HG03354 (cell line): ENCODE measurements at regions not wholly inside any gene's neighbourhood (a gene's known extent, or its start where the extent isn't known, plus 50 kb on each side); places are given as distances from the start of the nearest gene placed in this dataset.
"Not testable (repeated sequence)": the region's sequence is repeated elsewhere in the genome, so short reads cannot be mapped to it uniquely, and the experiment has no call there.

Source experiments
- ATAC-seq: cut with Tn5 transposase; IDR thresholded peaks from one replicate; pipeline ENCODE4 v1.9.1; 2021; ENCODE audit warnings: mild to moderate bottlenecking; ENCODE audit not compliant: unreplicated experiment, poor library complexity, severe bottlenecking

DNA sequence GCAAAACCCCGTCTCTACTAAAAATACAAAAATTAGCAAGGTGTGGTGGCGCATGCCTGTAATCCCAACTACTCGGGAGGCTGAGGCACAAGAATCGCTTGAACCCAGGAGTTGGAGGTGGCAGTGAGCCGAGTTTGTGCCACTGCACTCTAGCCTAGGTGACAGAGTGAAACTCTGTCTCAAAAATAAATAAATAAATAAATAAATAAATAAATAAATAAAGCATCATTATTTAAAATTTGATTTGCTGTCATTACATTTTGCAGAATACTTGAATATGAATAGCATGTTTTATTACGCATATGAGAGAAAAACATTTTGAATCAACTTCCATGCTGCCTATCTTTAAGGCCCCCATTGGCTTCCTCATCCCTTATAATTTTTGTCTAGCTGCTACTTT is 53.4 kb upstream of the MED14 start:
- ATAC-seq: not testable (repeated sequence)

DNA sequence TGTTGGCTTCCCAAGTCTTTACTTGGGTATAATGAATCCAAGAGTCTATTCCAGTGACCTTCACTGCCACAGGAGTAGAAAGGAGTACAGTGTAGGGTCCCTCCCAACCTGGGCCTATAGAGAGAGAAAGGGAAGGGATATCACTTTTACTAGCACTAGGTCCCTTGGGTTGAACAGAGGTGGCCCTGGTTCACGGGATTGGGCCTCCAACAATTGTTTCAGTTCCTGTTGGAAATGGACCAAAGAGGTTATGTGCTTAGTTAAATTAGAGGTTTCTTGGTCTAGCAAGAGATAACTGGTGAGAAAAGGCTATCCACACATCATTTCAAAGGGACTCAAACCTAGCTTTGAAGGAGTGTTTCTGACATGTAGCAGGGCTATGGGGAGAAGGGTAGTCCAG is 57.1 kb upstream of the MED14 start:
- ATAC-seq: no peak

DNA sequence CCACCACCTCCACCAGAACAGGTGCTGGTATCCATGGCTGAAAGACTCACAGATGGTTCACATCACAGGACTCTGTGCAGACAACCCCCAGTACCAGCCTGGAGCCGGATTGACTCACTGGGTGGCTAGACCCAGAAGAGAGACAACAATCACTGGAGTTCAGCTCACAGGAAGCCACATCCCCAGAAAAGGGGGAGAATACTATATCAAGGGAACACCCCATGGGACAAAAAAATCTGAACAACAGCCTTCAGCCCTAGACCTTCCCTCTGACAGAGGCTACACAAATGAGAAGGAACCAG is 59.4 kb upstream of the MED14 start:
- not testable (repeated sequence) for ATAC-seq

DNA sequence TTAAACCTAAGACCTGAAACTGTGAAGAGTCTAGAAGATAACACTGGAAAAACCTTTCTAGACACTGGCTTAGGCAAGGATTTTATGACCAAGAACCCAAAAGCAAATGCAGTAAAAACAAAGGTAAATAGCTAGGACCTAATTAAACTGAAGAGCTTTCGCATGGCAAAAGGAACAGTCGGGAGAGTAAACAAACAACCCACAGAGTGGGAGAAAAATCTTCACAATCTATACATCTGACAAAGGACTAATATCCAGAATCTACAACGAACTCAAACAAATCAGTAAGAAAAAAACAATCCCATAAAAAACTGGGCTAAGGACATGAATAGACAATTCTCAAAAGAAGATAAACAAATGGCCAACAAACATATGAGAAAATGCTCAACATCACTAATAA is 64.4 kb upstream of the MED14 start:
- ATAC-seq: not testable (repeated sequence)

DNA sequence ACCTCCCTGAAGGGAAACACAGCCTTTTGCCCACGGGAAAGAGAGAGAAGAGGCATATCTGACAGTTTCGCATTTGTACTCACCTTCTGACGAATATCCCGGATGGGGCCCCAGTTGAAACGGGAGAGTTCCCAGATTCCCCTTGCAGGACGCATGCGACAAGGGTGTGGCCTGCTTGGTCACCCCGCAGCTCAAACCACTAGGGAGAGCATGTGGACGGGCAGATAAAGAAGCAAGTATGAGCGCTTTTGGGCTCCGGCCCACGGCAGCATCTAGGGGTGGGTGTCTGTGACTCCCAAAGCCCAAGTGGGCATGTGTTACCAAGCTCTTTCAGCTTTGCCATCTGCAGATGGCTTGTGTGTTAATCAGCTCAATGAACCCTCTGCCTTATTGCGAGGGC is 70.1 kb upstream of the MED14 start:
- no peak for ATAC-seq

DNA sequence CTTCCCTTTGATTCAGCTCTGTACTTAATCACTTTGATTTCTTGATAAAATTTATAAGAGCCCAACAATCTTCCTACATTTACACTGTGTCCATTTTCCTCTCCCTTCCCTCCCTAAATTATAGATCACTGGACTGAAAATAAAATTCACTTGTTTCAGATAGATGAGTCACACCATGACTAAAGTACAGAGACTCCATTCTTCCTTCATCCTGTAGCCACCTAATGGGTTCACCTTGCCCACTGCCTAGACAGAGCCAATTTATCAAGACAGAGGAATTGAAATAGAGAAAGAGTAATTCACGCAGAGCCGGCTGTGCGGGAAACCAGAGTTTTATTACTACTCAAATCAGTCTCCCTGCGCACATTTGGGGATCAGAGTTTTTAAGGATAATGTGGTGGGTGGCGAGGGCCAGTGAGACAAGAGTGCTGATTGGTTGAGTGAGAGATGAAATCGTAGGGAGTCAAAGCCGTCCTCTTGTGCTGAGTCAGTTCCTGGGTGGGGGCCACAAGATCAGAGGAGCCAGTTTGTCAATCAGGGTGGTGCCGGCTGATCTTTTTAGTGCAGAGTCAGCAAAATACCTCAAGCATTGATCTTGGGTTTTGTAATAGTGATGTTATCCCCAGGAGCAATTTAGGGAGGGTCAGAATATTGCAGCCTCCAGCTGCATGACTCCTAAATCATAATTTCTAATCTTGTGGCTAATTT is 71.3 kb upstream of the MED14 start:
- ATAC-seq: no peak

DNA sequence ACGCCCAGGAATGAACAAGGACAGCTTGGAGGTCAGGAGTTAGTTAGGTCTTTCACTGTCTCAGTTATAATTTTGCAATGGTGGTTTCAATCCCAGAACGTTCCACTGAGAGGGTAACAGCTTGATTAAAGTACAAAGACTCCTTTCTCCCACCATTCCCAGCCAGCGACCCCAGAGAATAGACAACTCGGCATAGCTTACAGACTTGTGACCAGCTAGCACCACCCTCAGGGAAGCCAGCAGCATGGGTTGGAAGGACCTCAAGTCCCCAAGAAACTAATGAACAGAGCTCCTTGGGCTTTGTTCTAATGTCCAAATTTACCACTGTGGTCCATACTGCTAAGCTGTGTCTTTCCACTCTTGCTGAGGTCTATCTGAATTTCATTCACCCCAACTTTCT is 72.0 kb upstream of the MED14 start:
- ATAC-seq: no peak

DNA sequence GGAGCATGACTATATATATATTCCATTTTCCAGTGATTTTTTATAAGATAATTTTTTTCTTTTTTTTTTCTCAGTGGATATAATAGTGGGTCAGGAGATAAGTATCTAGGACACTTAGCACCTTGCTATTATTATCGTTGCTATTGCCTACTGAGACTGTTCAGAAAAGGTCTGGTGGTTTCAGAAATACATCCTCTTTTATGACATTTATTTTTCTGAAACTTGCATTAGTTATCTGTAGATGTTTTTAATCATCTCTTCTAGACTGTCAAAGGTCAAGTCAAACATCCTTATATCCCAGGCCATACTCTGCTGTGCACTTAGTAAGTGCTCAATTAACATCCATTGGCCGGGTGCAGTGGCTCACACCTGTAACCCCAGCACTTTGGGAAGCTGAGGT is 72.9 kb upstream of the MED14 start:
- no peak for ATAC-seq

DNA sequence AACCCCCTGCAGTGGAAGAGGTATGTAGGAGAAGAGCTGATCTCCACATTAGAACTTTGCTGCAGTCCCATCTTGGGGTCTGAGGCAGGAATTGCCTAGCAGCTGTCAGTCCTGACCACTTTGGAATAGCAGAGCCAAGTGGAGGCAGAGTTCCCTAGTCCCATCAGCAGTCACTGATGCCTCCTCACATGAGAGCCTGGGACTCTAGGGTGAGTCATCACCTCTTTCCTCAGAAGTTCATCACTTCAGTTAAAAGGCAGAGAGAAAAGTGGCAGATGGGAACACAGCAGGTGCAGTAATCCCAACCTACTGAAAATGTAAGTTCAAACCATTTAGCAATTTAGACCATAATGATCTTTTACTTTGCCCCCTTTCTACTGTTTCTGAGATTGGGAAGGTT is 73.9 kb upstream of the MED14 start:
- ATAC-seq: no peak

DNA sequence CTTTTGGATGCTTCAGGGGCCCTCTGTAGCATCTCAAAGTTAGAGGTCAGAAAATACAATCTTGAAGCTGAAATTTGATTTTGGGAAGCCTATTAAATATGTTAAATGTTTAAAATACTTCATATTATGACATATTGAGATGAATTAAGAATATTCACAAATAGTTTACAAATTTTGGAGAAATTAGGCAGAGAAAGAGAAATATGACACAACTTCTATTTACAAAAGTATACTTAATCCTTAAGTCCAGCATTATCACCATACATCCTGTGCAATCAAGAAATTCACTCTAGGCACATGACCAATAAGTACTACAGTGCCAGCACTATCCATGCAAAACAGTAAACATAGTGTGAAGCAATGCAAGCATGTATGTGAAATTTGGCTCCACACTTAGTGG is 79.7 kb upstream of the MED14 start:
- not testable (repeated sequence) for ATAC-seq

DNA sequence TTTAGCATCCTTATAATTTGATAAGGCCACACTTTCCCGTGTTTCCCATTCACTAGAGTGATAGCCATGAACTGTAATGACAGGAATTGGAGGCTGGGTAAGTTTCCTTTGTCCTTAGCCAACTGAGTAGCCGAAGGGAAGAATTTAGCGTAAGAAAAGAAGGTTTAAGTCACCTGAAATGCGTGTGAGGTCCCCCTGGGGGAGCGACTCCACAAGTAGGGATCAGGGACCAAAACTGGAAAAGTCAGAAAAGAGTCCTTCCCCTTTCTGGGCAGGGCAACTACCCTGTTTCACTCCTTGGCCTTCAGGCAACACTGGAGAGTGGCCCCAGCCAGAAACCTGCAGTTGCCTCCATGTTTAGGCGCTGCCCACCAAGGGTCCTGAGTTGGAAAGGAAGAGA is 81.6 kb upstream of the MED14 start:
- no peak for ATAC-seq

DNA sequence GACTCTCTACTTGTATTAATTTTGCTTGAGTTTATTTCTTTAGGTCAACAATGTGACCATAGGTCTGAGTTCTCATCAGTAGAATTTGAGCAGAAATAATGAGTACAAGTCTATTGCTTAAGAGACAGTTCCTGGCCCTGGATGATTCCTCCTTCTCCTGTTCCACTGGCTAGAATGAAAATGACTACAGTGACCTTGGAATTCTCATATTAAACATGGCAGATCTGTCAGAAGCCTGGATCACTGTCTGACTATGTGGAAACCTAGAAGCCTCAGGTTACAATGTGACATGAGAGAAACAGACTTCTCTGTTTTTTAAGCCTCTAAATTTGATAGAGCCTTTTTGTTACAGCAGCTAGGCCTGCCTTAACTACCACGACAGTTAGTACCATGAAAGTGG is 82.9 kb upstream of the MED14 start:
- no peak for ATAC-seq

DNA sequence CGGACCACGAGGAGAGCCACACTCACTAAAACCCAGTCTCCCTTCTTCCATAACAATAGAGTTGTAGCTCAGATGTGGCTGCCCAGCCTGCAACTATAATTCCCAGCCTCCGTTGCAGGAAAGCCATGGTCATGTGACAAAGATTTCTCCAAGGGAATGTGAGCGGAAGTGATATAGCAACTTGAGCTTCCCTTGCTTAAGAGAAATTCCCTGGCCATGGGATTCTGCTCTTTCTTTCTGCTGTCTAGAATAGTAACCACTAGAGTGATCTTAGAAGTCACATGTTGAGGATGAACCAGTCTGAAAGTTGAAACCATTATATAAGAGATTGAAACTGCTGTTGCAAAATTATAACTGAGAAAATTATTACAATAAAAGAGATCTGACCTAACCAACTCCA is 86.4 kb upstream of the MED14 start:
- ATAC-seq: no peak

DNA sequence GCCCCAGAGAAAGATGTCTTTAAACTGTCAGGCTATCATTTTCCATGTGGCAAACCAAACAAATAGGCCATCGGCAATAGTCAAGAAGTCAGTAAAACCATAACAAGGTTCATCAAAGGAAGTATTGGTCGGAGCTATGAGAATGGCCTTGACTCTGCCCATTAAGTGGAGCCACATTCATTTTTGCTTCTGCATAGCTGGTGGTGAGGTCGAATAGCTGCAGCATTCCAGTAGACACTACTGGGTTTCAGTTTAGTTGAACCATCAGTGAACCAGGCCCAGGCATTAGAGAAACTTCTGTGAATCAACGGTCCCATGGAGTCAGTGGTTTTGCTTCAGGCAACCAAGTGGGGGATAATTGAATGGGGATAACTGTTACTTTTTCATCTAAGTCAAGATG is 92.0 kb upstream of the MED14 start:
- ATAC-seq: no peak

DNA sequence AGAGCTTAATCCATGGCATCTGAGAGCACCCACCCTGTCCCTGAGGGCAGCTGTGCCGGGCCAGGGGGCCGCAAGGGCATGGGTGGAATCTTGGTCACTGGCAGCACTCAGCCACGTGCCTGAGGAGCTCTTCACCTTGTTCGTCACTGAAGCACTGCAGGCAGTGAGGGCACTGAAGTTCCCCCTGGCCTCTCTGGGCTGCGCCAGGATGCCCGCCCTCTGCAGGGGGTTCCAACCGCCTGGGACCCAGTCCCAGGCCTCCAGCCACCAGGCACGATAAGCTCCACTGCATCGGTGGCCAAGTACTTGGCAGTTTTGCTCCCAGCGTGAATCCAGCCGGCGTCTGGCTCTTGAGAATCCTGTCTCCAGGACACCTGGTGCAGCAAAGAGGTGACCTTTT is 96.4 kb upstream of the MED14 start:
- ATAC-seq: no peak

DNA sequence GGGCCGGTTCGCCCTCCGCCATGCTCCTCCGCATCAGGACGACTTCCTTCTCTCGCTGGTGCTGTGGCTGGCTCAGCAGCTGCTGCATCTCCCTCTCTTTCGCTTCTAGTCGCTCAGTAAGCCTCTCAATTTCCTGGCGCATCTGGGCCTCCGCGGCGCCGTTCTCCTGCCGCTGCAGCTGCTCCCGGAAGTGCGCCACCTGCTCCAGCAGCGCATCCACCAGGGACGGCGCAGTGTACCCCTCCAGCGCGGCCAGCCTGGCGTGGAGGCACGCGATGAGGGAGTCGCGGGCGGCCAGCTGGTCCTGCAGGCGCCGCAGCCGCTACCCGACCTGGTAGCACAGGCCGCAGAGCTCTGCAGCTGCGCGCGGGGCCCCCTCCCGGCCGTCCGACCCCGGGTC is 97.4 kb upstream of the MED14 start:
- ATAC-seq: no peak

DNA sequence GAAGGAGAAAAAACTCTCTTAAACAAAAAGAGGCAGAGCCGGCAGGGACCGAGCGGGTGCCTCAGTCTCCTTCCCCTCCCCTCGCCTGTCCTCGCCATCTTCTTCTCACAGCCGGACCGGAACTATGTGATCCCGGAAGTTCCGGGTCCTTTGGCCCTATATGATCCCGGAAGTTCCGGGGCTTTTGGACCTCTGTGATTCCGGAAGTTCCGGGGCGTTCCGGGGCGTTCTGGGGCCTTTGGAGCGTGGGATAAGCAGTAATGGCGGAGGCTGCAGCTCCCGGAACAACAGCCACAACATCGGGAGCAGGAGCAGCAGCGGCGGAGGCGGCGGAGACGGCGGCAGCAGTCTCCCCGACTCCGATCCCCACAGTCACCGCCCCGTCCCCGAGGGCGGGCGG is 98.9 kb upstream of the MED14 start:
- ATAC-seq: no peak

DNA sequence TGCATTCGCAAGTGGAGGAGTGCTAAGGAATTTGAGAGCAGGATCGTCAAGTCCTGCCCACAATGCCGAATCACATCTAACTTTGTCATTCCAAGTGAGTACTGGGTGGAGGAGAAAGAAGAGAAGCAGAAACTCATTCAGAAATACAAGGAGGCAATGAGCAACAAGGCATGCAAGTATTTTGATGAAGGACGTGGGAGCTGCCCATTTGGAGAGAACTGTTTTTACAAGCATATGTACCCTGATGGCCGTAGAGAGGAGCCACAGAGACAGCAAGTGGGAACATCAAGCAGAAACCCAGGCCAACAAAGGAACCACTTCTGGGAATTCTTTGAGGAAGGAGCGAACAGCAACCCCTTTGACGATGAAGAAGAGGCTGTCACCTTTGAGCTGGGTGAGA is 100.2 kb upstream of the MED14 start:
- no peak for ATAC-seq

DNA sequence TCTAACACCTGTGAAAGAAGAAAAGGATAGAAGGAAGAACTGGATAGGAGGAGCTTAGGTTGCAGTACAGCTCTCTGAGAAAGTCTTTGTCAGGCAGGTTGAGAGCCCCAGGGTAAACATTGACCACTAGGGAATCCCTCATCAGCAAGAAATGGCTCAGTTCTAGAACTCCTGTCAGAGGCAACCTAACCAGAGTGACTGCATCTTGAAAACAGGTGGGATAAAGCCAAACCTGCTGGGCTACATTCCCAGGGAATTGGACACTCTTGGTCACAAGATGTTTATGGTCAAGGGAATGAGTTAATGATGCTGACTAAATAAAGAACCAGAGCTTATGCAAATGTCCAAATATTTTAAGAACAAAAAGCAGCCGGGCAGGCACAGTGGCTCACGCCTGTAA is 108.3 kb upstream of the MED14 start:
- no peak for ATAC-seq

DNA sequence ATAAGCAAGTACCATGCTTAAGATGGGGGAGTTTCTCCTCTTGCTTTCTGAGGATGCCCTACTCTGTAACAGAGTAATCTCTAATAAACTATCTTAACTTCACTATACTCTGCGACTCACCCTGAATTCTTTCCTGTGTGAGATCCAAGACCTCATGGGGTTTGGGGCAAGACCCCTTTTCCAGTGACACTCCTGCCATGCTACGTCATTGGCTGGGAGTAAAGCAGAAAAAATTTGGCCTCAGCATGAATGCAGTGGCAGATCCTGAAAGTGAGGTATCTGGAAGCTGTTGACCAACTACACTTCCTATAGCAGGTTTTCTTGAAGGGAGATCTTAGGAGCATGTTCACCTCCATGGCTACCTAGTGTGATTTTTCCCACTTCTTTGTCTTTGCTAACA is 109.1 kb upstream of the MED14 start:
- ATAC-seq: no peak

DNA sequence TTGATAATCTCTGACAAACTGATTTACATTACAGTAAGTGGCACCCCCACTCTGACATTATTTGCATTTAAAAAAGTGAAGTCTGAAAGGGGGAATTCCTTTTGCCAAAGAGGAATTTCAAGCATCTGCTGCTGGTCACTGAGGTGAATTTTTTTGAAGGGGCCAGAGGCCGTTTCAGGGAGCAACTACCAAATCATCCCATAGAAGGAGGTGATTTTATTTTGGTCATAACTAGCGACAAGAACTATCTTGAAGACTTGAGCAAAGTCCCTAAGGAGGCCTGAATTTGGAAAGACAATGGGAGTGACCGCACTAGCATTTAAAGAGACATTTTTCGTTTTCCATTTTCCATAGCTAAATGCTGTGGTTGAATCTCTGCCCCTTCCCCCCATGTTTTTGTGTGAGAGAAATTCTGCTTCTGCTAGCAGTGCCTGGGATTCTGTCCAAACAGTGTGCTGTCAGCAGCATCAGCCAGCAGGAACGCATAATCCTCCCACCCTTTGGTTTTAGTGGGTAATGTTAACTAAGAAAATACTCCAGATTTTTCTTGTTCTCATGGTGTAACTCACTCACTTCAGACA is 110.1 kb upstream of the MED14 start:
- ATAC-seq: no peak
